ENCODE measurements at regions not wholly inside any gene's neighbourhood (a gene's known extent, or its start where the extent isn't known, plus 50 kb on each side); places are given as distances from the start of the nearest gene placed in this dataset.

- in situ Hi-C loops (cut with HindIII; ENCODE audit: low sequenced_read_pairs) = no loop called here
- H3K4me3 ChIP-seq (ENCODE audit: low read depth, low read length) = no peak overlapping the region
- TF ChIP-seq CTCF (IDR thresholded peaks at IDR 0.05; ENCODE audit: low read depth, low read length, missing control alignments) = no peak
- DNase-seq (ENCODE audit: low read depth) = no peak
Measured at GRCh38 chr5:164364237-164365208, 859.1 kb downstream of the MAT2B start.

- no peak for TF ChIP-seq CTCF (IDR thresholded peaks at IDR 0.05; ENCODE audit: low read depth, low read length, missing control alignments)
- DNase-seq (ENCODE audit: low read depth) = no peak
- in situ Hi-C loops (cut with HindIII; ENCODE audit: low sequenced_read_pairs) = no loop called here
- H3K4me3 ChIP-seq (ENCODE audit: low read depth, low read length) = no peak overlapping the region
Measured at GRCh38 chr5:164370841-164371240, 865.4 kb downstream of the MAT2B start.

- TF ChIP-seq CTCF (IDR thresholded peaks at IDR 0.05; ENCODE audit: low read depth, low read length, missing control alignments) = no peak
- no peak for DNase-seq (ENCODE audit: low read depth)
- H3K4me3 ChIP-seq (ENCODE audit: low read depth, low read length) = no peak overlapping the region
- in situ Hi-C loops (cut with HindIII; ENCODE audit: low sequenced_read_pairs) = no loop called here
Measured at GRCh38 chr5:164372892-164373291, 867.5 kb downstream of the MAT2B start.

- in situ Hi-C loops (cut with HindIII; ENCODE audit: low sequenced_read_pairs) = no loop called here
- TF ChIP-seq CTCF (IDR thresholded peaks at IDR 0.05; ENCODE audit: low read depth, low read length, missing control alignments) = no peak
- no peak for DNase-seq (ENCODE audit: low read depth)
- no peak overlapping the region for H3K4me3 ChIP-seq (ENCODE audit: low read depth, low read length)
Measured at GRCh38 chr5:164373876-164374275, 868.5 kb downstream of the MAT2B start.

- no peak for DNase-seq (ENCODE audit: low read depth)
- in situ Hi-C loops (cut with HindIII; ENCODE audit: low sequenced_read_pairs) = no loop called here
- TF ChIP-seq CTCF (IDR thresholded peaks at IDR 0.05; ENCODE audit: low read depth, low read length, missing control alignments) = no peak
- H3K4me3 ChIP-seq (ENCODE audit: low read depth, low read length) = no peak overlapping the region
Measured at GRCh38 chr5:164375051-164375450, 869.6 kb downstream of the MAT2B start.

GRCh38 chr5:164376843-164377242 is 871.4 kb downstream of the MAT2B start:
- no peak for DNase-seq (ENCODE audit: low read depth)
- in situ Hi-C loops (cut with HindIII; ENCODE audit: low sequenced_read_pairs) = no loop called here
- H3K4me3 ChIP-seq (ENCODE audit: low read depth, low read length) = no peak overlapping the region
- TF ChIP-seq CTCF (IDR thresholded peaks at IDR 0.05; ENCODE audit: low read depth, low read length, missing control alignments) = no peak

Data from astrocyte of the cerebellum (primary cell).